ENCODE measurements at regions not wholly inside any gene's neighbourhood (a gene's known extent, or its start where the extent isn't known, plus 50 kb on each side); places are given as distances from the start of the nearest gene placed in this dataset.

- Histone ChIP-seq H3F3A (ENCODE audit: insufficient read depth) (no peaks in the 10 kb centered on the region), H3K36me3 (ENCODE audit: low read depth) (no peaks in the 10 kb centered on the region)
These were observed 348.6 kb upstream of the SALL3 start for GRCh38 chr18:78630981-78631510.

GRCh38 chr18:78632111-78632541, 347.5 kb upstream of the SALL3 start:
- Histone ChIP-seq H3F3A (ENCODE audit: insufficient read depth) (no peaks in the 10 kb centered on the region), H3K4me1 (ENCODE audit: insufficient read depth) (no peaks in the 10 kb centered on the region), H3K9ac (no peak overlapping the region), H4K20me1 (ENCODE audit: insufficient read depth) (no peaks in the 10 kb centered on the region), H3K4me3 (no peak overlapping the region), H3K79me2 (ENCODE audit: insufficient read depth) (no peaks in the 10 kb centered on the region), H3K4me2 (ENCODE audit: unreplicated experiment) (no peak overlapping the region), H3K9me3 (ENCODE audit: low read depth) (no peaks in the 10 kb centered on the region), H3K36me3 (ENCODE audit: low read depth) (no peaks in the 10 kb centered on the region), H2AFZ (no peak overlapping the region), H3K27ac (no peak overlapping the region), H3K9me2 (ENCODE audit: insufficient read depth) (no peaks in the 10 kb centered on the region), H3K27me3 (replicated peaks; ENCODE audit: insufficient read depth) (no peaks in the 10 kb centered on the region)
- in situ Hi-C loops (cut with MboI), result no loop called here
- 11 to 12% methylated on average over 11 of the region's 11 CpGs for WGBS, 2 experiments (ENCODE audit: low coverage in 1 of 2, low lambda C conversion rate in 2 of 2, missing lambda C conversion rate in 2 of 2)
- peak; percentile 14 for DNase-seq
- TF ChIP-seq EZH2 (IDR thresholded peaks at IDR 0.05; ENCODE audit: insufficient read depth, poor library complexity, severe bottlenecking) (no peak), EZH2phosphoT487 (IDR thresholded peaks at IDR 0.05; ENCODE audit: insufficient read depth, low read depth) (no peak)

More at GRCh38 chr18:78630981-78631510, 348.6 kb upstream of the SALL3 start:
- Histone ChIP-seq H3K9me2 (ENCODE audit: insufficient read depth) (no peaks in the 10 kb centered on the region), H3K27me3 (replicated peaks; ENCODE audit: insufficient read depth) (no peaks in the 10 kb centered on the region), H3K4me2 (ENCODE audit: unreplicated experiment) (no peak overlapping the region), H3K79me2 (ENCODE audit: insufficient read depth) (no peaks in the 10 kb centered on the region), H3K9ac (no peak overlapping the region), H2AFZ (no peak overlapping the region), H3K4me1 (ENCODE audit: insufficient read depth) (no peaks in the 10 kb centered on the region), H3K9me3 (ENCODE audit: low read depth) (no peaks in the 10 kb centered on the region), H3K27ac (no peak overlapping the region), H3K4me3 (no peak overlapping the region), H4K20me1 (ENCODE audit: insufficient read depth) (no peaks in the 10 kb centered on the region)
- no peak for TF ChIP-seq EZH2 (IDR thresholded peaks at IDR 0.05; ENCODE audit: insufficient read depth, poor library complexity, severe bottlenecking)
- no peak for TF ChIP-seq EZH2phosphoT487 (IDR thresholded peaks at IDR 0.05; ENCODE audit: insufficient read depth, low read depth)
- no peak for DNase-seq
- in situ Hi-C loops (cut with MboI), result no loop called here
- 47 to 49% methylated on average over 14 of the region's 14 CpGs for WGBS, 2 experiments (ENCODE audit: low coverage in 1 of 2, low lambda C conversion rate in 2 of 2, missing lambda C conversion rate in 2 of 2)

GRCh38 chr18:78634061-78634696, 345.4 kb upstream of the SALL3 start:
- in situ Hi-C loops (cut with MboI), result no loop called here
- Histone ChIP-seq H3K27me3 (replicated peaks; ENCODE audit: insufficient read depth) (no peaks in the 10 kb centered on the region), H3K36me3 (ENCODE audit: low read depth) (no peaks in the 10 kb centered on the region), H3K9me2 (ENCODE audit: insufficient read depth) (no peaks in the 10 kb centered on the region), H3K79me2 (ENCODE audit: insufficient read depth) (no peaks in the 10 kb centered on the region), H3K9me3 (ENCODE audit: low read depth) (no peaks in the 10 kb centered on the region), H3K4me3 (no peak overlapping the region), H3F3A (ENCODE audit: insufficient read depth) (no peaks in the 10 kb centered on the region), H4K20me1 (ENCODE audit: insufficient read depth) (no peaks in the 10 kb centered on the region), H3K27ac (no peak overlapping the region), H3K9ac (no peak overlapping the region), H2AFZ (no peak overlapping the region), H3K4me2 (ENCODE audit: unreplicated experiment) (no peak overlapping the region), H3K4me1 (ENCODE audit: insufficient read depth) (no peaks in the 10 kb centered on the region)
- WGBS, 2 experiments (ENCODE audit: low coverage in 1 of 2, low lambda C conversion rate in 2 of 2, missing lambda C conversion rate in 2 of 2), result 57 to 62% methylated on average over 20 of the region's 20 CpGs
- TF ChIP-seq EZH2 (IDR thresholded peaks at IDR 0.05; ENCODE audit: insufficient read depth, poor library complexity, severe bottlenecking), result no peak
- no peak for TF ChIP-seq EZH2phosphoT487 (IDR thresholded peaks at IDR 0.05; ENCODE audit: insufficient read depth, low read depth)
- no peak for DNase-seq

- TF ChIP-seq EZH2 (IDR thresholded peaks at IDR 0.05; ENCODE audit: insufficient read depth, poor library complexity, severe bottlenecking), result no peak
- TF ChIP-seq EZH2phosphoT487 (IDR thresholded peaks at IDR 0.05; ENCODE audit: insufficient read depth, low read depth), result no peak
- Histone ChIP-seq H3K27ac (no peak overlapping the region), H3K9ac (no peak overlapping the region), H2AFZ (no peak overlapping the region), H3K4me2 (ENCODE audit: unreplicated experiment) (no peak overlapping the region), H3K36me3 (ENCODE audit: low read depth) (no peaks in the 10 kb centered on the region), H3K9me2 (ENCODE audit: insufficient read depth) (no peaks in the 10 kb centered on the region), H4K20me1 (ENCODE audit: insufficient read depth) (no peaks in the 10 kb centered on the region), H3K79me2 (ENCODE audit: insufficient read depth) (no peaks in the 10 kb centered on the region), H3F3A (ENCODE audit: insufficient read depth) (no peaks in the 10 kb centered on the region), H3K27me3 (replicated peaks; ENCODE audit: insufficient read depth) (no peaks in the 10 kb centered on the region), H3K4me1 (ENCODE audit: insufficient read depth) (no peaks in the 10 kb centered on the region), H3K9me3 (ENCODE audit: low read depth) (no peaks in the 10 kb centered on the region), H3K4me3 (no peak overlapping the region)
- no peak for DNase-seq
- in situ Hi-C loops (cut with MboI), result no loop called here
- WGBS, 2 experiments (ENCODE audit: low coverage in 1 of 2, low lambda C conversion rate in 2 of 2, missing lambda C conversion rate in 2 of 2), result 64 to 69% methylated on average over 29 of the region's 29 CpGs
These were observed 344.4 kb upstream of the SALL3 start for GRCh38 chr18:78635093-78635800.
